HCT116 (cell line): ENCODE measurements at regions not wholly inside any gene's neighbourhood (a gene's known extent, or its start where the extent isn't known, plus 50 kb on each side); places are given as distances from the start of the nearest gene placed in this dataset.

ENCODE experiments used
- ATAC-seq: fragments of 200-7000 bp; cut with Tn5 transposase; 2 replicates; pipeline ENCODE4 v1.9.1; 2020; ENCODE audit warnings: mild to moderate bottlenecking, moderate library complexity
- BruUV-seq: library from RNA; stranded (reverse); fragments of 400-500 nt; replicated peaks from 2 replicates; lab custom pipeline; 2021; lab: Mats Ljungman, UMichigan
- CTCF ChIA-PET: fragments of 300-600 bp; sonication (Branson Sonifier 250); formaldehyde crosslinking; loops from one replicate; lab custom pipeline; 2021; ENCODE audit warnings: antibody characterized with exemption; lab: Charles Lee
- POLR2A ChIA-PET: fragments of 300-600, 350-600 bp; sonication (Branson Sonifier 250); formaldehyde crosslinking; loops from one replicate; lab custom pipeline; 2021; ENCODE audit warnings: antibody characterized with exemption; lab: Charles Lee
- RAD21 ChIA-PET, 2 experiments: fragments of 300-600 bp; sonication (Branson Sonifier 250); formaldehyde crosslinking; loops; one replicate each; lab custom pipeline; 2023; ENCODE audit warnings: low total read pairs in 2 of 2; ENCODE audit not compliant: uncharacterized antibody in 2 of 2, unreplicated experiment in 2 of 2, low non-redundant PET in 1 of 2; lab: Charles Lee
- DNase-seq: peaks from one replicate; pipeline ENCODE4 v3.0.0-alpha.2; 2010; ENCODE audit warnings: low read depth, low spot score
- H2AFZ ChIP-seq: fragments of 200-600 bp; shearing (Covaris generic), sonication (generic); 2 replicates; pipeline ENCODE4 v1.6.1; 2017; ENCODE audit warnings: low read depth, mixed run types, mixed read lengths, antibody characterized with exemption, low read length; ENCODE audit not compliant: poor library complexity, severe bottlenecking
- H3K27ac ChIP-seq: 2 replicates; pipeline ENCODE4 v1.5.1; 2012; ENCODE audit warnings: low read depth, low read length
- H3K27me3 ChIP-seq: fragments of 200-600 bp; sonication (generic); 2 replicates; pipeline ENCODE4 v1.6.1; 2016; ENCODE audit warnings: mixed run types, low read length, mixed read lengths; ENCODE audit not compliant: insufficient read depth
- H3K36me3 ChIP-seq, 2 experiments: fragments of 200-500 bp in 1 of 2; fragments of 200-600 bp in 1 of 2; sonication (Bioruptor generic) in 1 of 2; sonication (generic) in 1 of 2; 2 replicates each; pipeline versions ENCODE4 v1.5.1 to v1.6.1; 2014 to 2016; ENCODE audit warnings: low read length in 2 of 2, inconsistent platforms in 1 of 2, mixed read lengths in 1 of 2, mixed run types in 1 of 2; ENCODE audit not compliant: insufficient read depth in 2 of 2, control insufficient read depth in 1 of 2
- H3K4me1 ChIP-seq, 2 experiments: fragments of 200-600 bp in 1 of 2; sonication (generic) in 1 of 2; 2 replicates each; pipeline versions ENCODE4 v1.5.1 to v1.6.1; 2012 to 2017; ENCODE audit warnings: low read length in 2 of 2, inconsistent platforms in 1 of 2, mild to moderate bottlenecking in 1 of 2, mixed read lengths in 1 of 2, mixed run types in 1 of 2, moderate library complexity in 1 of 2; ENCODE audit not compliant: insufficient read depth in 2 of 2, control insufficient read depth in 1 of 2
- H3K4me2 ChIP-seq: fragments of 200-600 bp; sonication (generic); 2 replicates; pipeline ENCODE4 v1.6.1; 2017; ENCODE audit warnings: mixed run types, low read length, mixed read lengths
- H3K4me3 ChIP-seq, 2 experiments: fragments of 200-600 bp in 1 of 2; sonication (generic) in 1 of 2; replicated peaks in 1 of 2; 2 replicates each; pipeline ENCODE4 v1.5.1; 2011 to 2016; ENCODE audit warnings: low read length in 2 of 2, control low read depth in 1 of 2, low read depth in 1 of 2, mild to moderate bottlenecking in 1 of 2, mixed read lengths in 1 of 2, mixed run types in 1 of 2
- H3K79me2 ChIP-seq: fragments of 200-600 bp; sonication (generic); 2 replicates; pipeline ENCODE4 v1.6.1; 2017; ENCODE audit warnings: mild to moderate bottlenecking, mixed run types, low read length, moderate library complexity, mixed read lengths; ENCODE audit not compliant: insufficient read depth
- H3K9ac ChIP-seq: fragments of 200-600 bp; sonication (generic); 2 replicates; pipeline ENCODE4 v1.6.1; 2016; ENCODE audit warnings: low read length, mixed read lengths
- H3K9me2 ChIP-seq: fragments of 200-600 bp; sonication (generic), shearing (Covaris generic); 2 replicates; pipeline ENCODE4 v1.6.1; 2017; ENCODE audit warnings: mixed run types, mild to moderate bottlenecking, moderate library complexity; ENCODE audit not compliant: insufficient read depth
- H3K9me3 ChIP-seq, 2 experiments: fragments of 200-500 bp in 1 of 2; fragments of 200-600 bp in 1 of 2; sonication (Bioruptor generic) in 1 of 2; sonication (generic) in 1 of 2; 2 replicates each; pipeline ENCODE4 v1.6.1; 2014 to 2017; ENCODE audit warnings: low read length in 2 of 2, mixed read lengths in 2 of 2, inconsistent platforms in 1 of 2, low read depth in 1 of 2, mild to moderate bottlenecking in 1 of 2, mixed run types in 1 of 2, moderate library complexity in 1 of 2; ENCODE audit not compliant: control insufficient read depth in 1 of 2, insufficient read depth in 1 of 2
- H4K20me1 ChIP-seq: fragments of 200-600 bp; sonication (generic), shearing (Covaris generic); 2 replicates; pipeline ENCODE4 v1.6.1; 2017; ENCODE audit warnings: mixed run types, mild to moderate bottlenecking, moderate library complexity; ENCODE audit not compliant: insufficient read depth
- CTCF ChIP-seq, 3 experiments: fragments of 200-600 bp in 1 of 3; sonication (generic) in 1 of 3; IDR thresholded peaks in 2 of 3; conservative IDR thresholded peaks in 1 of 3; 2 replicates each; pipeline ENCODE4 v1.5.1; 2012 to 2017; ENCODE audit warnings: low read depth in 2 of 3, low read length in 2 of 3, antibody characterized with exemption in 1 of 3, borderline replicate concordance in 1 of 3, control low read depth in 1 of 3, mild to moderate bottlenecking in 1 of 3, mixed read lengths in 1 of 3, mixed run types in 1 of 3, moderate library complexity in 1 of 3; ENCODE audit not compliant: insufficient read depth in 1 of 3
- ELF1 ChIP-seq: IDR thresholded peaks from 2 replicates; pipeline ENCODE4 v1.6.1; 2012; ENCODE audit warnings: low read depth, borderline replicate concordance
- EZH2 ChIP-seq: fragments of 200-600 bp; sonication (generic); IDR thresholded peaks from 2 replicates; pipeline ENCODE4 v1.6.1; 2017; ENCODE audit warnings: antibody characterized with exemption, mixed run types
- EZH2phosphoT487 ChIP-seq: fragments of 200-600 bp; IDR thresholded peaks from 2 replicates; pipeline ENCODE4 v1.6.1; 2018; ENCODE audit warnings: antibody characterized with exemption, borderline replicate concordance
- SP1 ChIP-seq: IDR thresholded peaks from 2 replicates; pipeline ENCODE4 v1.6.1; 2012; ENCODE audit warnings: low read depth
- TCF7L2 ChIP-seq: IDR thresholded peaks from 2 replicates; pipeline ENCODE4 v1.7.0; 2011; ENCODE audit warnings: borderline replicate concordance, inconsistent platforms; ENCODE audit not compliant: insufficient read depth, insufficient read length; ENCODE audit errors: extremely low read depth
- ZBTB33 ChIP-seq: IDR thresholded peaks from 2 replicates; pipeline ENCODE4 v1.6.1; 2011; ENCODE audit warnings: mild to moderate bottlenecking, low read length, moderate library complexity; ENCODE audit not compliant: insufficient replicate concordance; ENCODE audit errors: extremely low read depth
- ZNF274 ChIP-seq: fragments of 200-500 bp; sonication (Bioruptor generic); IDR thresholded peaks from 2 replicates; pipeline ENCODE4 v1.6.1; 2014; ENCODE audit warnings: mild to moderate bottlenecking, low read depth, low read length, inconsistent platforms
- intact Hi-C: fragments of 100-400 bp; cut with micrococcal nuclease; formaldehyde crosslinking; loops from 2 replicates; pipeline ENCODE4 v1.10.0; 2022
- TF ChIP-seq, protein P1 (sequence below): IDR thresholded peaks from 2 replicates; pipeline ENCODE4 v1.6.1; 2012

GRCh38 chr7:115747174-115747573 is 283.4 kb downstream of the TFEC start:
- RAD21 ChIA-PET: no interaction called here
- Histone ChIP-seq H3K9ac (no peak overlapping the region), H3K4me1 (no peaks in the 10 kb centered on the region), H3K4me2 (no peak overlapping the region), H3K27ac (no peak overlapping the region), H4K20me1 (no peaks in the 10 kb centered on the region), H3K79me2 (no peaks in the 10 kb centered on the region), H3K36me3 (no peaks in the 10 kb centered on the region), H3K4me3 (no peak overlapping the region), H2AFZ (peak overlapping the region; percentile 65), H3K9me3 (no peaks in the 10 kb centered on the region), H3K27me3 (no peaks in the 10 kb centered on the region), H3K9me2 (no peaks in the 10 kb centered on the region)
- CTCF ChIA-PET: interaction anchor here (1.0 kb wide), 1 partner anchor 40 kb away, joined by 3 read pairs; no protein-coding TSS in a partner anchor
- TF ChIP-seq ELF1 (no peak), EZH2phosphoT487 (no peak), SP1 (no peak), ZBTB33 (no peak)
- TF ChIP-seq, protein P1, sequence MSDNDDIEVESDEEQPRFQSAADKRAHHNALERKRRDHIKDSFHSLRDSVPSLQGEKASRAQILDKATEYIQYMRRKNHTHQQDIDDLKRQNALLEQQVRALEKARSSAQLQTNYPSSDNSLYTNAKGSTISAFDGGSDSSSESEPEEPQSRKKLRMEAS: no peak
- ATAC-seq (no peak), DNase-seq (no peak)
- BruUV-seq: no TSS peak
- POLR2A ChIA-PET: no interaction called here
- intact Hi-C loops: loop anchor here (5.0 kb wide), 1 partner anchor 880 kb away; no protein-coding TSS in a partner anchor

GRCh38 chr7:115740043-115740442 is 290.5 kb downstream of the TFEC start:
- H2AFZ ChIP-seq: no peak overlapping the region
- ChIA-PET CTCF (no interaction called here), POLR2A (no interaction called here), RAD21 (no interaction called here)
- intact Hi-C loops: no loop called here
- no peaks in the 10 kb centered on the region for H3K9me3 ChIP-seq
- no peaks in the 10 kb centered on the region for H3K36me3 ChIP-seq
- H3K4me1 ChIP-seq: no peaks in the 10 kb centered on the region
- H3K4me2 ChIP-seq: no peak overlapping the region
- H3K27me3 ChIP-seq: no peaks in the 10 kb centered on the region
- no peak overlapping the region for H3K27ac ChIP-seq
- no peak overlapping the region for H3K9ac ChIP-seq
- H3K9me2 ChIP-seq: no peaks in the 10 kb centered on the region
- DNase-seq (no peak), ATAC-seq (no peak)
- no peak overlapping the region for H3K4me3 ChIP-seq
- BruUV-seq: no TSS peak
- no peaks in the 10 kb centered on the region for H3K79me2 ChIP-seq
- H4K20me1 ChIP-seq: no peaks in the 10 kb centered on the region
- TF ChIP-seq SP1: no peak
- no peak for TF ChIP-seq CTCF (IDR thresholded peaks at IDR 0.05 in 2 of 3, conservative IDR thresholded peaks at IDR 0.05 in 1 of 3; ENCODE audit: borderline replicate concordance in 1 of 3, insufficient read depth in 1 of 3, low read depth in 2 of 3, low read length in 2 of 3)
- TF ChIP-seq ZBTB33: no peak
- no peak for TF ChIP-seq EZH2
- TF ChIP-seq ZNF274: no peak
- TF ChIP-seq TCF7L2: no peak
- no peak for TF ChIP-seq EZH2phosphoT487
- TF ChIP-seq ELF1: no peak
- TF ChIP-seq, protein P1: no peak
